HG02763 (cell line): ENCODE measurements at regions not wholly inside any gene's neighbourhood (a gene's known extent, or its start where the extent isn't known, plus 50 kb on each side); places are given as distances from the start of the nearest gene placed in this dataset.

Experiments
- ATAC-seq: cut with Tn5 transposase; IDR thresholded peaks from one replicate; pipeline ENCODE4 v1.9.1; 2021; ENCODE audit warnings: mild to moderate bottlenecking, moderate library complexity; ENCODE audit not compliant: unreplicated experiment

- no peak for ATAC-seq
Measured at GRCh38 chr5:166050531-166050930, 2240.9 kb upstream of the WWC1 start.

- ATAC-seq, result no peak
Measured at GRCh38 chr5:166058660-166059059, 2232.8 kb upstream of the WWC1 start.

DNA sequence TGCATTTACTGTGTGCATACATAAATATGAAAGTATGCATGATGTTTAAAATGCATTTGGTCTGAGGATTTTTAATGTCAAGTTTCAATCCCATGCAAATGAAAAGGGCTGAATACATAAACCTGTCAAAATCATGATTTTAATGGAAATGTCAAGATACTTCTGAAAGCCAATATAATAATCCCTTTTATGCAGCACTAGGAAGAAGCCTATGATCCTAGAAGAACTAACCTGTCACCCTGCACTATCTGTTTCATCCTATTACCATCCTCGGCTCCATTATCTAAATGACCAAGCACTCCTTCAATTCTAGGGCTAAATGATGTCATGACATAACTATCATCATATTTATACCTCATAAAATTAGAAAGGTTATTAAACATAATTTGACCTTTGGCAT is 2229.4 kb upstream of the WWC1 start:
- no peak for ATAC-seq

DNA sequence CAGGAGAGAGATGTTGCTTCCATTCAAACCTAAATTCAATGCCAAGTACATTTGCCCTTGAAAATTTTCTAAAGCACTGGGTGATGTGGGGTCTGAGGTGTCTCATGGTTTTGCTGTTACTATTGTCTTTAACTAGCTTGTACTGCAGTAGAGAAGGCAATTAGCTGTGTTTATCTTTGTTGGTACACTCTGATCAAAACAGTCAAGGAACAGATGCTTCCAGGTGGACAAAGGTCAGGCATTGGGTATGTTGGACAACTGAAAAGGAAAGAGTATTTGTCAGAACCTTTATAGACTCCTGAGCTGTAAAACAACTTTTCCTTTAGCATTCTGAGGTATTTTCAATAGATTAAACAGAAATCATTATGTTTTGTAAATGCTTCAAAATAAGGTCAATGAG is 2228.7 kb upstream of the WWC1 start:
- ATAC-seq, result no peak

DNA sequence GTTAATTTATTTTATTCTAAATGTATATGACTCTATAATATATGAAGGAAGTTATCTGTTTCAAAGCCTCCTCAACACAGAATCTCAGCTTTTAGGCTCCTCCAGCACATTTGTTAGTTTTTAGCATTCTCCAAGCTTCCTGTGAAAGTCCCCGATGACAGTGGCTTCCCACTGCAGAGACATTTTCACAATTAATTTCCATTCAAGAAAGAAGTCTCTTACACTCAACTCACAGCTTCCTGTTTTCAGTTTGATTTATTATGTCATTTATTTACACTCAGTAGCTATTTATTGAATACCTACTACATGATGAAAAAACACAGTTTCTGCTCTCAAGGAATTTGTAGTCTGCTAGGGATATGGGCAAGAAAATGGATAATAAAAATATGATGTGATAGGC is 2228.2 kb upstream of the WWC1 start:
- no peak for ATAC-seq

DNA sequence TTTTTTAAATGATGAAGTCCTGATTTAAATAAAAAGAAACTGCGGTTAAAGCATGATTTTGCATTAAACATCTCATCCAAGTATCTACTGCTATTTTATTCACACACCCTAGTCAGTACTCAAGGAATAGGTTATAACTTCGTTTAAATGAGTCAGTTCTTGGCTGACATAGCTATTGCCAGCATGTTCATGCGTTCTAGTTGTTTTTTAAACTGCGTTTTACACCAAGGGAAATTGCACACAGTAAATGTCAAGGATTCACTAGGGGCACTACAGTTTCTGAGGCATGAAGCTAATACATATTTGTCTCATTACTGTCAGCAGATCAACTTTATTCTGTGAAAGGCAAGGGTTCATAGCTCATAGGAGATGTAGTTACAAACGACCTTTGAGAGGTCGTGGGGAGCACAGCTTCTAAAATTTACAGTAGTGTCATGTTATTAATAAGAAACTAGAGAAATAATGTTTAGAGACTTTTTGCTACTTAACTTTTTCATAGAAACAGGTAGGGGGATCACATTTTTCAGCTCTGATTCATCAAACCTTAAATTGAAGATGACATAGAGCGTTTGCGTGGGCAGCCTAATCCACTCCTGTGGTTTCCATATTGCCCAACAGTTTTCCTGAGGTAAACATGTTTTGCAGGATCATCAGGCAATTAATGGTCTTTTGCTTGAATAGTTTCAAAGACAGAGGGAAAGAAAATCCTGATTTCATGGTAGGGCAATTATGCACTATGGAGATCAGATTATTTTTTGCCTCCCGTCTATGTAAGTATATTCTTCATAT is 2222.7 kb upstream of the WWC1 start:
- no peak for ATAC-seq

GRCh38 chr5:166073901-166074581 is 2217.4 kb upstream of the WWC1 start:
- no peak for ATAC-seq

DNA sequence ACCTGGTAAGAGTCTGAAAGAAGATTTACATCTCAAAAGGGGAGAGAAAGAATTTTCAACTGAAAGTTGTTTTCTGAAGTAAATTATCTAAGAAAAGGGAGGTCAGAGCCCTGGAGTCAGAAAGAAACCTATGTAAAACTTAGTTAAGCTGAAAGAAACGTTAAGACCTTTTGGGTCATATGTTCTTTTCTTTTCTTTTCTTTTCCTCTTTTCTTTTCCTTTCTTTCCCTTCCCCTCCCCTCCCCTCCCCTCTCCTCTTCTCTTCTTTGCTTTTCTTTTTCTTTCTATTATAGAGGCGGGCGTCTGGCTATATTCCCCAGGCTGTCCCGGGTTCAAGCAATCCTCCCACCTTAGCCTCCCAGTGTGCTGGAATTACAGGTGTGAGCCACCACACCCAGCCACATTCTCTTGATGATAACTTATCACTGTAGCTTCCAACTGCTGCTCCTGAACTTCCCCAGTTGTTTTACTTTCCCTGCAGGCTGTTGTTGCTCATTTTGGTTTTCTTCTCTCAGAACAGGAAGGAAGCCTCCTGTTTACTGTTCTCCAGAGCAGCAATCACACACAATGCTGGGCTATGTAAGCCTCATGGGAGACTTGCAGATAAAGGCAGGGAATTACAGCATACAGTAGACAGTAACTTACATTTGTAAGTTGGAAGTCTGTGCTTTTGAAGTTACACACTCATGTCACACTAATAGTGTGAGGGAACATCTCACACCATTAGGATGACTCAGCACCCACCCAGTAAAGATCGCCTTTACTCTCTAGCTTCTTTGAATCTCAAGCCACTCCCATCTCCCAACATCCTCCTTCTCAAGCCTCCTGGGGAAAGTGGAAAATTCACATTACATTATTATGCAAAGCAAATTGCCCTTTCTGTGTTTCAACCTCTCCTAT is 2216.6 kb upstream of the WWC1 start:
- no peak for ATAC-seq

DNA sequence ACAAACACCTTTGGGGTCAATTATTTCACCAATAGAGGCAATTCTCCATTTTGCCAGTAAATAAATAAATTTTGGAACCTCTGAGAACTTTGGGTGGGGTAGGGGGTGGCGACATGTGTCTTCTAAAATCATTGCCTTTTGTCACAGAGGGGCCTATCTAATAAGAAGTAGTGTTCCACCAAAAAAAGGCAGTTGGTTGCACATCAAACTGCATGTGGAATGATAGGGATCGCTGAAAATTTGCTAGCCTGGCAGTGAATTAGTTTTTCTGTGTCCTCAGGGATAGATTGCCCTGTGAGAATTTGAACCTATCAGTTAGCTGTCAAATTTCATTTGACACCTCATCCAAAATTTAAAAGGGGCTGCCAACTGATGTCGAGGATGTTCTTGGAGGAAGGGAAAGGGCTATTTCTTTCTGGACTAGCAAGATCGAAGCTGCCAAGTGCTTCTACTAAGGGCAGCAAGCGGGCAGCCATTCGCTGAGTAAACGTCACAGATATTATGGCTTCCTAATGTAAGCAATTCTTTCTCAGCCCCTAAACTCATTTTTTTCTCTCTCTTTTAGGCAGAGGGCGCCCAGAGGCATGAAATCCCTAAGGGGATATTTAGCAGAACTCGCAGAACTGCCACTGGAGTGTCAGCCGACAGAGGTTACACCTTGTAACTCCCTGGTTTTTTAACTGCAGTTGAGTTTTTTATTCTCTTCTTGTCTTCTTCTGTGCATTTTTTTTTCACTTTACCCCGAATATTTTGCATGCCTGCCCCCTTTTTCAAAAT is 2208.1 kb upstream of the WWC1 start:
- ATAC-seq, result no peak

DNA sequence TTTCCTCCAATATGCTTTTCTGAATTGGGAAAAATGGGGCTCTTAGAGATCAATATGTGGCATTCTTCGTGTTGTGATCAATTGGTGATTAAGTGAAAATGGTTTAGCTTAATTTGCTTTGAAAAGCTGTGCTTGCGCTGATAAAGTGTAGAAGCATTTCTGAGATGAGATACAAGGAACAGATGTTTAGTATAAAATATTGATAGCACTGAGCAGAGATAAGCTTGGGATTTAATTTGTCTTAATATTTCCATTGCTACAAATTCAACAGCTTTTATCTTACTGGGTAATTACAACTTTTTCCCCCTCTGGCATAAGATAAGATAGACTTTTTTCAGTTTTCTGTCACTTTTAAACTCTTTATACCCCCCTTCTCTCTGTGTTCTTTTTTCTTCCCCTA is 2204.9 kb upstream of the WWC1 start:
- no peak for ATAC-seq

GRCh38 chr5:166088389-166089039 is 2202.9 kb upstream of the WWC1 start:
- no peak for ATAC-seq

- ATAC-seq, result no peak
Measured at GRCh38 chr5:166091931-166092330, 2199.5 kb upstream of the WWC1 start.

GRCh38 chr5:166093312-166093711 is 2198.1 kb upstream of the WWC1 start:
- no peak for ATAC-seq

- ATAC-seq, result no peak
Measured at GRCh38 chr5:166102947-166103346, 2188.5 kb upstream of the WWC1 start.

- ATAC-seq, result no peak
Measured at GRCh38 chr5:166111021-166111420, 2180.4 kb upstream of the WWC1 start.

- ATAC-seq, result no peak
Measured at GRCh38 chr5:166117072-166118066, 2174.1 kb upstream of the WWC1 start.

DNA sequence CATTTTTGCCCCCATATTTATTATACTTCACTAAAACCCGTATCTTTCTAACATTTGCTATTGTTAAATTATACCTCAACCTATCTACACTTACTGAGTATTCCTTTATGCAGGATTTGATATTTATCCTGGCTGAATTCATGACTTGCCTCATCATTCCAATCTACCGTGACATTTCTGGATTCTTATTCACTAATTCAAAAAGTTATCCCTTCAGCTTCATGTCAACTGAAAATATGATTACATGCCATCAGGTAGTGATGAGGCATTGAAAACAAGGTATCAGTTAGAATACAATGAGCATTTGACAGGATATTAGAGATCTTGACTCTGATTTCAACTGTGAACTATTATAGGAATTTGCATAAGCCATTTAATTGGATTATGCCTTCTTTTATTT is 2171.9 kb upstream of the WWC1 start:
- ATAC-seq, result no peak

DNA sequence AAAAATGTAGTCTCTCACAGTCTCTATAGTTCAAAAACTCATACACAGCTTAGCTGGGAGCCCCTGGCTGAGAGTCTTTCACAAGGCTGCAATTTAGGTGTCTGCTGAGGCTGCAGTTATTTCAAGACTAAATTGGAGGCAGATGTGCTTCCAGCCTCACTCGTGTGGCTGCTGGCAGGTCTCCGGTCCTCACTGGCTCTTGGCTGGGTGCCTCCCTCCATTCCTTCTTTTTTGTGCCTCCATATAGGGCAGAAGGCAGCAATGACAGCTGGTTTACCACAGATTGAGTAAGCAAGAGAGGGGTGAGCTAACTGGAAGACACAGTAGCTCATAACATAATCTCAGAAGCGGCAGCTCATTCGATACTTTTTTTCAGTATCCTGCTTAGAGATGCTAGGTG is 2167.7 kb upstream of the WWC1 start:
- ATAC-seq, result no peak
